ENCODE measurements at regions not wholly inside any gene's neighbourhood (a gene's known extent, or its start where the extent isn't known, plus 50 kb on each side); places are given as distances from the start of the nearest gene placed in this dataset.

DNA sequence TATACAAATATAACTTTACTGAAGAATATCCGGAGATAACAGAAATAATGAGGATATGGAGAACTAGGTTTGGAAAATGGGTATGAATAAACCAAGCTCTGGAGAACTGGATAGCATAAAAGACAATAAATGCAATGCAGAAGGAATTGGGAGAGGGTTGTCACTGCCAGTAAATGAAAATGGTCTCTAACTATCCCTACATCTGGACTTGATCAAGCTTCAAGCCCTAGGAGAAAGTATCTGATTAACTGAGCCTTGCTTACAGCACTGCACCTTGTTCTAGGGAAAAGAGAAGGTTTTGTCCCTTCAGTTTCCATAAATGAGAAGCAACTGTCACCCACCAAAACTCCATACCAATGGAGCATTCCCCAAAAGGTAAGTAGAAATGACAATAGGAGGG is 514.6 kb upstream of the ZEB2 start:
- DNase-seq: no peak

GRCh38 chr2:145033438-145033837 is 513.5 kb upstream of the ZEB2 start:
- DNase-seq: no peak

- DNase-seq: no peak
Measured at GRCh38 chr2:145032791-145033190, 512.9 kb upstream of the ZEB2 start.

GRCh38 chr2:145029873-145030272 is 510.0 kb upstream of the ZEB2 start:
- no peak for DNase-seq

DNA sequence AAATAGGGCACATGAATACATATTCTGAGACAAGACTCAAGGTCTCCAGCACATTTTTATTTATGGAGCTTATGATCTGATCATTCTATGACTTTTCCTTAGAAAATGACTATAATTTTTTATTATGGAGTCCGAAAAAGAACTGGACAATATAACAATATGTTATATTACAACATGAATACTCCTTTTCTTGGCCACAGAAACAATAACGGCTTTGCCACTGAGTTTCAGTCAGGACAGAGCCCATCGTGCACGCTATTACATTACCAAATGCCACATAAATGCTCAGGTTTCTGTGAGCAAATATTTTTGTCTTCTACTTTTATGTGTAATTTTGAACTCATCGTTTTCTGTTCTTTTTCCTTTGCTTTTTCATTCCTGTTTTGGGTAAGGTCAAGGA is 509.2 kb upstream of the ZEB2 start:
- DNase-seq: no peak

DNA sequence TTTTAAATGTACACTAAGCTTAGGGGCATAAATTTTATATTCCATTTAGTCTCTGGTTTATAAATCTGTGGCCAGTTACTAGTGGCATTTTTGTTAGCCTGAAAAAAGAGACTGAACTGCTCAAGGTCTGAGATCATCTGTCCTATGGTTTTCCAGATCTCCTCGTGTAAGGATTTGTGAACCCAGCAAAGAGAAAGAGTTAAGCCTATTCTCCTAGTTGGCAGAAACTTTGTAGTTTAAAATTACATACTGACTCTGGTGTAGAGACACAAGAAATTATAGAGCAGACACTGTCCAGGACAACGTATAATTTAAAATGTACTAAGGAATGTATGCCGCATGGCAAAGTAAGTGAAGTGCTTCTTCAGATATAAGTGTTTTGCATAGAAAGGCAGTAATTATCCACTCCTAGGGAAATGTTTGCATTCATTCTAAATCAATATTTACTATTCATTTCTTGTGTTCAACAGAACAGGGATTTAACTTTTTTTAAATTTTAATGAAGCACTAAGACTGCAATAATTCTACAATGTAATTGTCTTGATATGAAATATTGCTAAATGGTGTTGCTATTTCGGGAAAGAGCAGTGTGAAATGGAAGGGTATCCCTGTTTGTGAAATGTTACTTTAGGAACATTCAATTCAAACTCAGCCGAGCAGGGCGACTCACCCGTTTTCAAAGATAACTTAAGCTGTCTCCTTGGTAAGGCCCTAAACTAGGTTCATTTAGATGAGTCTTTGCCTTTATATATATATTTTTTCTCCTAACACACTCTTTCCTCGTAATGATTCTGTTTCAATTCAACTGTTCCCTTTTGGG is 508.4 kb upstream of the ZEB2 start:
- no peak for DNase-seq

- DNase-seq: no peak
Measured at GRCh38 chr2:145026456-145027455, 506.8 kb upstream of the ZEB2 start.

GRCh38 chr2:145025382-145025781 is 505.5 kb upstream of the ZEB2 start:
- DNase-seq: no peak

GRCh38 chr2:145023334-145023934 is 503.5 kb upstream of the ZEB2 start:
- no peak for DNase-seq

DNA sequence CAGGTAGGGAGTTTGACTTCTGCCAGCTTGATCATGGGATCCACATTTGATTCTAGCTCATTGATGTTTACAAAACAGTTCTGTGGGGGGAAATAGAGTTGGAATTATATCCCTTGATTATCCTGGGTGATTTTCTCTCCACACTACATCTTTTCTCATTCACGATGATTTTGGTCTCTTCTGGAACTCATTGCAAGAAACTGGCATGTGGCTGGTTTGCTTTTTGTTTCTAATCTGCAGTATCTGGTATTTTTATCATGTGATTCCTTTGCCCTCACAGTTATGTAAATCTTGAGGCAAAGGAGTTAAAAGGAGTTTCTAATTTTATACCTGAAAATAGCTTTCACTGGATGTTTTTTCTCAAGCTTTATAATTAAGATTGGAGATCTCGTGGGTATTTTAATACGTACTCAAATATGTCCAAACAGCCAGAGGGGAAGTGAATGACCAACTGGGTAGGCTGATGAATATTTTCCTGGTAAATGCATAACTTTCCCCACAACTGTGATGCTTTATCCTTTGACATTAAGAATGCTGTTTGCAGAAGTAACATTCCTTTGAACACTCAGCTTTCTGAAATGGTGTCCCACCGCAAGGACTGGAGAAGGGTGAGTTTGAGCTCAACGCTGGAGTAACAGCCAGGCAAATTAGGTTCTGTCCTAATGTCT is 502.9 kb upstream of the ZEB2 start:
- DNase-seq: no peak

DNA sequence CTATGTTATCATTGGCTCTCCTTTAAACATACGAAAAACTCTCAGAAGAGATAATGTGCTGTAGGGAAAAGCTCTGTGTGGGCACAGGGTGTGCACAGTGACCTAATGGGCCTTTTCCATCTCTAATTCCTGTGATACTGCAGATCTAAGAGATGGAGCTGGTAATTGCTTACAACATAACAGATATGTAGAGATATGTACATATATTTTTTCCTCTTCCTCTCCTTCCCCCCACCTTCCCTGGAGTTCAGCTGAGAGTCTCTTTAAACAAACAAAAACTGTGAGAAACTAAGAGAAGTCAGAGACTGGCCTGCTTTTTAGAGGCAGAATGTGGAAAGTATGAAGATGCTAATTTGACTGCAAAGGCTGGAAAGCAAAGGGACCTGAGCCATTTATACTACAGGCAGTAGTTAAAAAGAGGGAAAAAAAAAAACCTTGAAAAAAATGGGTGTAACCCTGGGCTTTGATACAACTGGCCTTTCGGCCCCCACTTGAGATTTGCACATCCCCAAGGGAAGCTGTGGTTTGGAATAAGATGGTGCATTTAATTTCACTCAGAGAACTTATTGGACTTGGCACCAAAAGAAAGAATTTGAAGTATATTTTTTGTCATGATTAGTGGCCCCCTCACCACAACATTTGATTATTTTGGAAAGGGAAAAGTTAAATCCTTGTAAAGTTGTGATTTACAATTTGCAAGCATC is 502.2 kb upstream of the ZEB2 start:
- no peak for DNase-seq

DNA sequence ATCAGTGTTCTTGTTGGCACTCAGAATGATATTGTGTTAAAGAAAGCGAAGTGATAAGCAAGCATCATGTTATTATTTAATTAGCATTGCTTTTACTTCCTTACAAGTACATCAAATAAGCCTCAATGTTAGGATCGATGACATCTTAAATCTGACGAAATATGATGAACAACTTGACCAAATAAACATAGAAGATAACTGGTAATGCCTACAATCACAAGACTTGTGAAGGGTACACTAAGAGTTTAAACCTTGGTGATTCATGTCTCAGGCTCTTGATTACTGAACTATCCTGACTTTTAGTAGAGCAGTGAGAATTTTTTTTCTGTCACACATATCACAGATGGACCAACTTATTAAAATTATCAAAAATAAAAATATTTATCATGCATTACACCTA is 500.8 kb upstream of the ZEB2 start:
- DNase-seq: no peak

GRCh38 chr2:145020139-145020538 is 500.2 kb upstream of the ZEB2 start:
- DNase-seq: no peak

DNA sequence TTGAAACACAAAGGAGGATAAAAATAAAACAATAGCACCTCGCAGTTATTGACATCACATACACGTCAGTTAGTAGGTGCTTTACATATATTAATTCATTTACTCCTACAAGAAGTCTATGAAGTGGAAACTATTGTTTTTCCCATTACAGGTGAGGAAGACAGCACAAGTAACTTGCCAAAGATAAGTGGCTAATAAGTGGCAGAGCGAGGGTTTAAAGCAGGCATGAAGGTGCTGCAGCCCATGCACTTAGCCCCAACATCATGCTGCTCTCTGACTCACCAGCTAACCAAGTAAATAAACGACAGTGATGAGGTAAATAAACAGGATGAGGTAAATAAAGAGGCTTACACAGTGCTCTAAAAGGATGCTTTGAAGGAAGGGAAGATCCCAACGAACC is 498.6 kb upstream of the ZEB2 start:
- DNase-seq: peak; percentile 51

- no peak for DNase-seq
Measured at GRCh38 chr2:145017149-145017548, 497.2 kb upstream of the ZEB2 start.

GRCh38 chr2:145016711-145017110 is 496.8 kb upstream of the ZEB2 start:
- no peak for DNase-seq

- DNase-seq: no peak
Measured at GRCh38 chr2:145015561-145015960, 495.6 kb upstream of the ZEB2 start.

DNA sequence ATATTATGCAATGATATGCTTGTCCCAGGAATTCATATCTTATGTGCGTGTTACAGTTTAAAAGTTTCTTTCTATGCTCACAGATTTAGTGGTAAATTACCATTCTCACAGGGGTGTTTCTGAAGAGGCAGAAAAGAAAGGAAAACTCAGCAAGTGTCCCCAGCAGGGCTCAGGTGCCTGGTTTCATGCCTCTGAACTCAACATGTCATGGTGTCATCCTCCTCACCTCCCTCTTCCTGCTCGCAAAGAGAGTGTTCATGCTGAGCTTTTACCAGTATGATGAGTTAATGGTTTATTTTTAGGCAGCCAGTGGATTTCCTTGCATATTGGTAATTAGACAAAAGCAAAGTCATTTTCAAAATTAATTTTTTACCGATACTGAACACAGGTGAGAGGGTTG is 492.9 kb upstream of the ZEB2 start:
- no peak for DNase-seq

DNA sequence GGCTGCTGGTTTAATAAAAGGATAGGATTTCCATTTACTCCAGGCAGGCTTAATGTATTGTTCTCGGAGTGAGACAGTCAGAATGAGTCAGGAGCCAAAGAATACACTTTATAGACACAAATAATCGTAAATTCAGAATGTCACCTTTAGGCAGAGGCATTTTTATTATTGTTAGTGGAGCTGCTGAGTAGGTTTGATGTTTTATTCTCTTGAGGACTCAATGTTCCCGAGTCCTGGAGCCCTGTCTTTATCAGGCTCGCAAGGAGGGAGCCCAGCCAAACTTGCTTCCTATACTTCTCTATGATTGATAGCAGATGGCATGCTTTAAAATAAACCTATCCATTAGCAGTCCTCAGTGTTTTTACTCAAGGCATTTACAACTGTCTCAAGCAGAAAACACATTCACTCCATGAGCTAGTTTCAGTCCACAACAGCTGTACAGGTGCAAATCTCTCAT is 492.3 kb upstream of the ZEB2 start:
- DNase-seq: no peak

GRCh38 chr2:145010635-145011034 is 490.7 kb upstream of the ZEB2 start:
- DNase-seq: no peak

DNA sequence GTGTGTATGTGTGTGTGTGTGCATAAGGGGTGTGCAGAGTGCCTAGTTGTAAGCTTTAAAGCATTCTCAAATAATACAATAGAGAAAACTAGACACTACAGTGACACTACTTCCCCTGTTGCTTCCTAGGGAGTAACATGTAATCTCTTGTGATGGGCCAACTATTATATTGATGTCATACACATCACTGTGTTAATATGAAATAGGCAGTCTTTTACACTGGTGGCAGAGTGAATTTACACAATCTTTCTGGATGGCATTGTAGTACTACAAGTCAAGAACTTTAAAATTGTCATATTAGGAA is 488.0 kb upstream of the ZEB2 start:
- DNase-seq: no peak

Measured in islet precursor cell (in vitro differentiated cells).